ENCODE measurements at regions not wholly inside any gene's neighbourhood (a gene's known extent, or its start where the extent isn't known, plus 50 kb on each side); places are given as distances from the start of the nearest gene placed in this dataset.
A peak's percentile ranks its signal among the peaks of the same experiment; 100 is the strongest.

DNA sequence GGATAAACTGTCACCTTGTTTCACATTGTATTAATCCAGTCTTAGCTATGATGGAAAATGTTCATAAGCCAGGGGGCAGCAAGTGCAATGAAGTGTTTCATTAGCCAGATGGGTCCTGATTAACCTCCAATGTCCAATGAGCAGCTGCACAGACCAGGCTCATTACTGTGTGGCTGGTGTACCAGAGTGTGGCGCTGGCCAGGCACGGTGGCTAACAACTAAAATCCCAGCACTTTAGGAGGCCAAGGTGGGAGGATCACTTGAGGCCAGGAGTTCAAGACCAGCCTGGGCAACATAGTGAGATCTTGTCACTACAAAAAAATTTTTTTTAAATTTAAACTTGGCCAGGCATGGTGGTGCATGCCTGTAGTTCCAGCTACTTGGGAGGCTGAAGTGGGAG, 201.7 kb upstream of the FOXQ1 start:
- TF ChIP-seq POLR2A (IDR thresholded peaks at IDR 0.05; ENCODE audit: borderline replicate concordance, extremely low read depth, insufficient read depth, insufficient read length): no peak
- TF ChIP-seq RAD21 (IDR thresholded peaks at IDR 0.05; ENCODE audit: low read depth): peak; percentile 61
- peak; percentile 9 to 61 (median 13); a peak in 2 of 6 replicates for TF ChIP-seq CTCF (IDR thresholded peaks at IDR 0.05 in 2 of 3, conservative IDR thresholded peaks at IDR 0.05 in 1 of 3; ENCODE audit: borderline replicate concordance in 1 of 3, insufficient read depth in 1 of 3, low read depth in 2 of 3, low read length in 2 of 3)
- TF ChIP-seq JUND (IDR thresholded peaks at IDR 0.05): no peak
- no peak for TF ChIP-seq ELF1 (IDR thresholded peaks at IDR 0.05; ENCODE audit: borderline replicate concordance, low read depth)
- no peak for TF ChIP-seq CEBPB (IDR thresholded peaks at IDR 0.05; ENCODE audit: low read depth)
- TF ChIP-seq ZBTB33 (IDR thresholded peaks at IDR 0.05; ENCODE audit: extremely low read depth, insufficient replicate concordance, low read length): no peak
- TF ChIP-seq YY1 (IDR thresholded peaks at IDR 0.05; ENCODE audit: extremely low read depth, insufficient replicate concordance, low read depth, low read length): no peak
- TF ChIP-seq SP1 (IDR thresholded peaks at IDR 0.05; ENCODE audit: low read depth): no peak
- no peak for TF ChIP-seq EGR1 (IDR thresholded peaks at IDR 0.05; ENCODE audit: low read depth)
- TF ChIP-seq POLR2AphosphoS5 (IDR thresholded peaks at IDR 0.05; ENCODE audit: low read depth, low read length): no peak
